ENCODE measurements at regions not wholly inside any gene's neighbourhood (a gene's known extent, or its start where the extent isn't known, plus 50 kb on each side); places are given as distances from the start of the nearest gene placed in this dataset.

- Histone ChIP-seq H3K27ac (no peak overlapping the region), H2AFZ (replicated peaks) (no peak overlapping the region)
Observed at GRCh38 chr20:8943631-8944030, 125.3 kb upstream of the PLCB4 start.

GRCh38 chr20:8946036-8946940 lies 122.6 kb upstream of the PLCB4 start:
- H4K20me1 ChIP-seq (ENCODE audit: low read depth) = no peaks in the 10 kb centered on the region
- peaks cover 31% of the 10 kb centered on the region for H3K4me1 ChIP-seq
- H3K27ac Mint-ChIP-seq = no peak overlapping the region
- no peaks in the 10 kb centered on the region for H3K36me3 Mint-ChIP-seq
- TF ChIP-seq EZH2phosphoT487 (IDR thresholded peaks at IDR 0.05) (no peak), EZH2 (IDR thresholded peaks at IDR 0.05) (no peak)
- TF ChIP-seq, protein P1, sequence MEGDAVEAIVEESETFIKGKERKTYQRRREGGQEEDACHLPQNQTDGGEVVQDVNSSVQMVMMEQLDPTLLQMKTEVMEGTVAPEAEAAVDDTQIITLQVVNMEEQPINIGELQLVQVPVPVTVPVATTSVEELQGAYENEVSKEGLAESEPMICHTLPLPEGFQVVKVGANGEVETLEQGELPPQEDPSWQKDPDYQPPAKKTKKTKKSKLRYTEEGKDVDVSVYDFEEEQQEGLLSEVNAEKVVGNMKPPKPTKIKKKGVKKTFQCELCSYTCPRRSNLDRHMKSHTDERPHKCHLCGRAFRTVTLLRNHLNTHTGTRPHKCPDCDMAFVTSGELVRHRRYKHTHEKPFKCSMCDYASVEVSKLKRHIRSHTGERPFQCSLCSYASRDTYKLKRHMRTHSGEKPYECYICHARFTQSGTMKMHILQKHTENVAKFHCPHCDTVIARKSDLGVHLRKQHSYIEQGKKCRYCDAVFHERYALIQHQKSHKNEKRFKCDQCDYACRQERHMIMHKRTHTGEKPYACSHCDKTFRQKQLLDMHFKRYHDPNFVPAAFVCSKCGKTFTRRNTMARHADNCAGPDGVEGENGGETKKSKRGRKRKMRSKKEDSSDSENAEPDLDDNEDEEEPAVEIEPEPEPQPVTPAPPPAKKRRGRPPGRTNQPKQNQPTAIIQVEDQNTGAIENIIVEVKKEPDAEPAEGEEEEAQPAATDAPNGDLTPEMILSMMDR (IDR thresholded peaks at IDR 0.05) = no peak
- peaks cover 15% of the 10 kb centered on the region for H3K4me1 Mint-ChIP-seq
- H3K36me3 ChIP-seq = no peaks in the 10 kb centered on the region
- H3K27me3 ChIP-seq = no peaks in the 10 kb centered on the region
- H3K9me3 ChIP-seq (ENCODE audit: low read depth) = no peaks in the 10 kb centered on the region
- no peaks in the 10 kb centered on the region for H3K9me3 Mint-ChIP-seq
- H3K27me3 Mint-ChIP-seq (ENCODE audit: insufficient read depth, low read depth) = no peaks in the 10 kb centered on the region
- H3K4me2 ChIP-seq = peak overlapping the region; percentile 15
- no peaks in the 10 kb centered on the region for H3F3A ChIP-seq (ENCODE audit: low read depth)
- H3K4me3 Mint-ChIP-seq = no peak overlapping the region
- H3K79me2 ChIP-seq (ENCODE audit: low read depth) = no peaks in the 10 kb centered on the region
- no peak overlapping the region for H3K9ac ChIP-seq
- H2AFZ ChIP-seq (replicated peaks) = no peak overlapping the region
- no peak overlapping the region for H3K27ac ChIP-seq
- no peak overlapping the region for H3K4me3 ChIP-seq
- DNase-seq (ENCODE audit: low spot score) = peak; percentile 53

More at GRCh38 chr20:8943631-8944030, 125.3 kb upstream of the PLCB4 start:
- Histone ChIP-seq H3K9me3 (ENCODE audit: low read depth) (no peaks in the 10 kb centered on the region), H3K4me2 (no peak overlapping the region), H3K9ac (no peak overlapping the region), H3K36me3 (no peaks in the 10 kb centered on the region), H3K4me3 (no peak overlapping the region), H3K79me2 (ENCODE audit: low read depth) (no peaks in the 10 kb centered on the region), H3K4me1 (peaks cover 39% of the 10 kb centered on the region), H3F3A (ENCODE audit: low read depth) (no peaks in the 10 kb centered on the region), H4K20me1 (ENCODE audit: low read depth) (no peaks in the 10 kb centered on the region), H3K27me3 (no peaks in the 10 kb centered on the region)
- H3K4me1 Mint-ChIP-seq = peaks cover 15% of the 10 kb centered on the region
- no peak overlapping the region for H3K4me3 Mint-ChIP-seq
- H3K36me3 Mint-ChIP-seq = no peaks in the 10 kb centered on the region
- H3K27ac Mint-ChIP-seq = no peak overlapping the region
- H3K27me3 Mint-ChIP-seq (ENCODE audit: insufficient read depth, low read depth) = no peaks in the 10 kb centered on the region
- no peaks in the 10 kb centered on the region for H3K9me3 Mint-ChIP-seq
- TF ChIP-seq EZH2phosphoT487 (IDR thresholded peaks at IDR 0.05) = no peak
- TF ChIP-seq EZH2 (IDR thresholded peaks at IDR 0.05) = no peak
- TF ChIP-seq, protein P1 (IDR thresholded peaks at IDR 0.05) = no peak
- no peak for DNase-seq (ENCODE audit: low spot score)

- Histone ChIP-seq H3K27me3 (no peaks in the 10 kb centered on the region), H3K4me3 (no peak overlapping the region), H4K20me1 (ENCODE audit: low read depth) (no peaks in the 10 kb centered on the region), H3K9me3 (ENCODE audit: low read depth) (no peaks in the 10 kb centered on the region), H3K36me3 (no peaks in the 10 kb centered on the region), H3K79me2 (ENCODE audit: low read depth) (no peaks in the 10 kb centered on the region), H3F3A (ENCODE audit: low read depth) (no peaks in the 10 kb centered on the region), H3K4me2 (peak overlapping the region; percentile 17), H3K9ac (no peak overlapping the region), H3K4me1 (peaks cover 25% of the 10 kb centered on the region), H2AFZ (replicated peaks) (no peak overlapping the region), H3K27ac (no peak overlapping the region)
- H3K27me3 Mint-ChIP-seq (ENCODE audit: insufficient read depth, low read depth) = no peaks in the 10 kb centered on the region
- peaks cover 11% of the 10 kb centered on the region for H3K4me1 Mint-ChIP-seq
- no peak overlapping the region for H3K4me3 Mint-ChIP-seq
- no peaks in the 10 kb centered on the region for H3K9me3 Mint-ChIP-seq
- no peak overlapping the region for H3K27ac Mint-ChIP-seq
- no peak for DNase-seq (ENCODE audit: low spot score)
- TF ChIP-seq EZH2phosphoT487 (IDR thresholded peaks at IDR 0.05) = no peak
- no peak for TF ChIP-seq EZH2 (IDR thresholded peaks at IDR 0.05)
- TF ChIP-seq, protein P1 (IDR thresholded peaks at IDR 0.05) = no peak
- no peaks in the 10 kb centered on the region for H3K36me3 Mint-ChIP-seq
Observed at GRCh38 chr20:8948442-8949020, 120.4 kb upstream of the PLCB4 start.

All from neural progenitor cell (in vitro differentiated cells).